BE2C (cell line): ENCODE measurements at regions not wholly inside any gene's neighbourhood (a gene's known extent, or its start where the extent isn't known, plus 50 kb on each side); places are given as distances from the start of the nearest gene placed in this dataset.

Source experiments
- DNase-seq: peaks from one replicate; pipeline ENCODE4 v3.0.0-alpha.2; 2020
- H3K27me3 ChIP-seq: fragments of 250-450 bp; sonication (Bioruptor Pico); 2 replicates; pipeline ENCODE4 v1.5.1; 2020; ENCODE audit warnings: mild to moderate bottlenecking
- H3K36me3 ChIP-seq: fragments of 250-450 bp; sonication (Bioruptor Pico); 2 replicates; pipeline ENCODE4 v1.5.1; 2020; ENCODE audit warnings: mild to moderate bottlenecking
- H3K4me1 ChIP-seq: fragments of 250-450 bp; sonication (Bioruptor Pico); 2 replicates; pipeline ENCODE4 v1.5.1; 2020
- H3K4me3 ChIP-seq: 2 replicates; pipeline ENCODE4 v1.5.1; 2011; ENCODE audit warnings: low read depth, low read length
- H3K9me3 ChIP-seq: fragments of 250-450 bp; sonication (Bioruptor Pico); 2 replicates; pipeline ENCODE4 v1.5.1; 2020
- TF ChIP-seq, protein P1 (sequence below): IDR thresholded peaks from 2 replicates; pipeline ENCODE4 v1.5.1; 2012; ENCODE audit warnings: mild to moderate bottlenecking, low read depth, low read length

DNA sequence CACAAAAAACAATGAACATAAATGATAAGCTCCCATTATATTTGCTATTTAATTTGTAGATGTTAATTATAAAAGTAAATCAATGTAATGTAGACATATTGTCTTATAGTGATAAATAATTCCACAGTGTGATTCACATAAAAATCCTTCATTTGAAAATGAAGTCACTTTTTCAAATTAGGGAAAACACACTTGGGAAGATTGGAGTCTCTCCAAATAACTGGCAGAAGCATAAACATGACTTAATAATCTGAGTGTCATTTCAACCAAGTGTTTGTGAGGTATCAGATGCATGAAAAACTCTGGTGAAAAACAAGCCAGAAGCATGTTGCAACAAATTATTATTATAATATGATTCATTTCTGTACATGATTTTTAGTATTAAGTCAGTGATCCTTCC, 102.2 kb downstream of the CETN3 start:
- TF ChIP-seq, protein P1, sequence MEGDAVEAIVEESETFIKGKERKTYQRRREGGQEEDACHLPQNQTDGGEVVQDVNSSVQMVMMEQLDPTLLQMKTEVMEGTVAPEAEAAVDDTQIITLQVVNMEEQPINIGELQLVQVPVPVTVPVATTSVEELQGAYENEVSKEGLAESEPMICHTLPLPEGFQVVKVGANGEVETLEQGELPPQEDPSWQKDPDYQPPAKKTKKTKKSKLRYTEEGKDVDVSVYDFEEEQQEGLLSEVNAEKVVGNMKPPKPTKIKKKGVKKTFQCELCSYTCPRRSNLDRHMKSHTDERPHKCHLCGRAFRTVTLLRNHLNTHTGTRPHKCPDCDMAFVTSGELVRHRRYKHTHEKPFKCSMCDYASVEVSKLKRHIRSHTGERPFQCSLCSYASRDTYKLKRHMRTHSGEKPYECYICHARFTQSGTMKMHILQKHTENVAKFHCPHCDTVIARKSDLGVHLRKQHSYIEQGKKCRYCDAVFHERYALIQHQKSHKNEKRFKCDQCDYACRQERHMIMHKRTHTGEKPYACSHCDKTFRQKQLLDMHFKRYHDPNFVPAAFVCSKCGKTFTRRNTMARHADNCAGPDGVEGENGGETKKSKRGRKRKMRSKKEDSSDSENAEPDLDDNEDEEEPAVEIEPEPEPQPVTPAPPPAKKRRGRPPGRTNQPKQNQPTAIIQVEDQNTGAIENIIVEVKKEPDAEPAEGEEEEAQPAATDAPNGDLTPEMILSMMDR = no peak
- 0 out of 2 replicates have a peak, but pooled peaks cover 2% of the 10 kb centered on the region for H3K27me3 ChIP-seq

DNA sequence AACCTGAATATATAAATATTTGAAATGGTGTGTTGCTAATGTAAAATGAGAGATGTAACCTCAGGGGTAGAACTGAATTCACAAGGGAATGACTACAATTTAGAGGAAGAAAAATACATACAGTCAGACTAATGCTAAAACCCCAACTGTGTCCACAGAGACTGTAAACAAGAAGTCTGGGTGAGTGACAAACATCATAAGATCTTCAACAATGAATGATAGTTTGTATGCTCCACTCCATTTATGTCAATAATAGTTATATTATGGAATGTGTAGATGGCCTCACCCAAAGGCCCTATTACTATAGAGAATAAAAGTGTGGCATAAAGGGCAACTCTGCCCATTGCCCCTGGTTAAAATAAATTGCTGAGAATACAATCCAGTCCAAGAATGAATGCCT, 102.9 kb downstream of the CETN3 start:
- no peak for DNase-seq
- Histone ChIP-seq H3K27me3 (0 out of 2 replicates have a peak, but pooled peaks cover 2% of the 10 kb centered on the region), H3K4me3 (no peak overlapping the region), H3K4me1 (no peaks in the 10 kb centered on the region), H3K36me3 (no peaks in the 10 kb centered on the region), H3K9me3 (no peaks in the 10 kb centered on the region)
- TF ChIP-seq, protein P1 = no peak

More for the DNA sequence above, 102.2 kb downstream of the CETN3 start:
- no peaks in the 10 kb centered on the region for H3K9me3 ChIP-seq
- no peak overlapping the region for H3K4me3 ChIP-seq
- H3K36me3 ChIP-seq = no peaks in the 10 kb centered on the region
- H3K4me1 ChIP-seq = no peaks in the 10 kb centered on the region
- DNase-seq = no peak

DNA sequence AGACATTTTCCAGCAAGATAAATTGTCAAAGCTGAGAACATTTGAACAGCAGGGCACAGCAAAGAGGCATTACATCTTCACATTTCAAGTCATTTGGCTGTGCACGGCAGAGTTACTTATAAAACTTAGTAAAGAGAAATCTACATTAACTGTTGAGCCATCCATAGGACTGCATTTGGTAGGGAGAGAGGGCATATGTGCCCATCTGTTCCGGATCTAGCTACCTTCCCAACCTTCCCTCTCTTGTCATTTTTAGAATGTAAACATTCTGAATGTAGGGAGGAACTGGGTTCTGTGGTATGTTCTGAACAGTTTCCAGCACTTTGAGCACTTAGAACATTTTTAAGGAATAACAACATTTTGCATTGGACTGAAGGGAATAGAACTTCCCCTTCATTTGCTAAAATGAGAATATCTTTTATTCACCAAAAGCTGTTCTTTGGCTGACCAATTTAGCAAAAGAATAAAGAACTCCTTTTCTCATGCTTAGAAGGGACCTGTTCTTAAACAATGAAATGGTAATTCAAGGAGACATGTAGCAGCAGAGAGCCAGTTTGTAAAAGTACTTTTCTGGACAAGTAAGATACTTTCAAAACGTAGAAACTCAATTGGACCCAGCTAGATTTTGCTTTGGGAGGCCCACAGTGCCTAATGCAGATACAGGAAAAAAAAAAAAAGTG, 104.4 kb downstream of the CETN3 start:
- TF ChIP-seq, protein P1 = no peak
- no peaks in the 10 kb centered on the region for H3K9me3 ChIP-seq
- no peaks in the 10 kb centered on the region for H3K4me1 ChIP-seq
- 0 out of 2 replicates have a peak, but pooled peaks cover 2% of the 10 kb centered on the region for H3K27me3 ChIP-seq
- no peak overlapping the region for H3K4me3 ChIP-seq
- no peaks in the 10 kb centered on the region for H3K36me3 ChIP-seq
- DNase-seq = no peak

DNA sequence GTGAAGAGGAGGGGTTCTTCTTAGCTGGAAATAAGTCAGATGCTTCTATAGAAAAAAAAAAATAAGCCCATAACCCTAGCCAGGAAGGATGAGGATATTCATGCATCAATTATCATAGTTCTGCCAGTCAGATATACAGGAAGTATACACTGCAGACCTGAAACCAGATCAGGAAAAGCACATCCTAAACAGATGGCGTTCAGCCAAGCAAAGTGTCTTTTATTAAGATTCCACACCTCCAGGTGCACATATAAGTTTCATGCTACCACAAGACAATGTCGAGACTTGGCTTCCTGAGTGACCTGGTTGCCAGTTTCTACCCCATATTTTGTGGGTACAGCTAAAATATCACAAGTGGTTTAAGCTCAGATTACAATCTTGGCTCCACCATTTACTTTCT, 108.3 kb downstream of the CETN3 start:
- TF ChIP-seq, protein P1 = no peak
- H3K27me3 ChIP-seq = no peaks in the 10 kb centered on the region

DNA sequence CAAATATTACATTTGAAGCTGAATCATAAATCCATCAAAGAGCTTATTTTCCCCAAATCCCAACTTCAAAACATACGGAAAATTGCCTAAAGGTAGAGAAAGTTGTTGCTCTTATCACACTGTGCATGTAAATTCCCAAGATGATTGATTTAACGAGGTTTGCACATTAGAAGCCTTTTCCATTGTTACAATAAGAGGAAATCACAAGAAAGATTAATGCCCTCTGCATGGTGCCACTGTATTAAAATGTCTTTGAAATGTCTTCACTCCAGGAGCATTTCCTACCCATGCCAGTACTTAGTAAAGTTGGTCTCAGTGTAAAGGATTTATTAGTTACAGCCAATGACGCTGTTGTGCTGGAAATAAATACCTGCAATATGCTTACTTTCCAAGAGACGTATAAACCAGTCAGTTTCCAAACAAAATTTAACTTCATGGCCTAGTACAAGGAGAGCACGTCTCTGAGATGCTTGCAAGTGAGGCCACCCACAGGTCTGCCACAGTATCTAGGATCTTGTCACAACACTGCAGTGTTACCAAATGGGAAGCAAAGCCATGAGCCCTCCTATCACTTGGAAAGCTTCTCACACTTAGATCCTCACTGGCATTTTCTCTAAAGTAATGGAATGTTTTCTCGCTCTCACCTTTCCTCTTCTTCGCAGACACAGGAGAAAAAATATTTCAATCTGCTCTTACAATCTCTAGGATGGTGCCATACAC, 112.4 kb downstream of the CETN3 start:
- H3K27me3 ChIP-seq = no peaks in the 10 kb centered on the region
- no peaks in the 10 kb centered on the region for H3K9me3 ChIP-seq
- DNase-seq = no peak
- no peaks in the 10 kb centered on the region for H3K36me3 ChIP-seq
- no peak overlapping the region for H3K4me3 ChIP-seq
- no peaks in the 10 kb centered on the region; the same call in 1 of the 2 replicates for H3K4me1 ChIP-seq
- TF ChIP-seq, protein P1 = no peak

More for the DNA sequence above, 108.3 kb downstream of the CETN3 start:
- Histone ChIP-seq H3K36me3 (no peaks in the 10 kb centered on the region), H3K4me3 (no peak overlapping the region), H3K9me3 (no peaks in the 10 kb centered on the region), H3K4me1 (no peaks in the 10 kb centered on the region; the same call in 1 of the 2 replicates)
- no peak for DNase-seq

DNA sequence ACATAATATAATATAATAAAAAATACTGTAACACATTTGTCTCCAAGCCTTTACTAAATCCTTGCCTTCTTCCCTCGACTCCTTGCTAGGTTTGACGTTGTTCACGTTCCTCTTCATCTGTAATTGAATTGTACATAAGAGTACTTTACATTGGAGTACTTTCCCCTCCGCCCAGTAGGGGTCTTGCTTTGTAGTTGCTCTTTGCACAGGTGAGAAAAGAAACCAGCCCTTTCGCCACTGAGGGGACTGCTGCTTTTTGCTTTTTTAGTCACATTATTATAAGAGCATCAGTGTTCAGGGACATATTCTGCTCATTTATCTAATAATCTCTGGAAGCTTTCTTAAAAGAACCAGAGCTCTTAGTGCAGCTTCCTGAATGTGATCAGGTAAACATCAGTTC, 115.0 kb downstream of the CETN3 start:
- DNase-seq = no peak
- Histone ChIP-seq H3K9me3 (no peaks in the 10 kb centered on the region), H3K4me3 (no peak overlapping the region), H3K36me3 (no peaks in the 10 kb centered on the region), H3K27me3 (no peaks in the 10 kb centered on the region), H3K4me1 (no peaks in the 10 kb centered on the region; the same call in 1 of the 2 replicates)
- TF ChIP-seq, protein P1 = peak; percentile 24; the same call in 1 of the 2 replicates
